ENCODE measurements at regions not wholly inside any gene's neighbourhood (a gene's known extent, or its start where the extent isn't known, plus 50 kb on each side); places are given as distances from the start of the nearest gene placed in this dataset.

- H3K4me3 ChIP-seq (ENCODE audit: low read length), result no peak overlapping the region
- no peaks in the 10 kb centered on the region for H3K36me3 ChIP-seq (ENCODE audit: insufficient read depth, low read depth, low read length)
- no peak overlapping the region for H3K27ac ChIP-seq (ENCODE audit: low read length)
- H3K9ac ChIP-seq (ENCODE audit: low read depth, low read length), result no peak overlapping the region
- no peaks in the 10 kb centered on the region for H3K9me3 ChIP-seq (ENCODE audit: insufficient read depth, low read depth, low read length)
- H3K27me3 ChIP-seq (ENCODE audit: insufficient read depth, low read length), result peaks cover 5% of the 10 kb centered on the region; the same call in 1 of the 2 replicates
- H3K4me1 ChIP-seq (ENCODE audit: insufficient read depth, low read length), result no peaks in the 10 kb centered on the region
These were observed 261.1 kb upstream of the ZMIZ1 start for GRCh38 chr10:78807504-78808203.

DNA sequence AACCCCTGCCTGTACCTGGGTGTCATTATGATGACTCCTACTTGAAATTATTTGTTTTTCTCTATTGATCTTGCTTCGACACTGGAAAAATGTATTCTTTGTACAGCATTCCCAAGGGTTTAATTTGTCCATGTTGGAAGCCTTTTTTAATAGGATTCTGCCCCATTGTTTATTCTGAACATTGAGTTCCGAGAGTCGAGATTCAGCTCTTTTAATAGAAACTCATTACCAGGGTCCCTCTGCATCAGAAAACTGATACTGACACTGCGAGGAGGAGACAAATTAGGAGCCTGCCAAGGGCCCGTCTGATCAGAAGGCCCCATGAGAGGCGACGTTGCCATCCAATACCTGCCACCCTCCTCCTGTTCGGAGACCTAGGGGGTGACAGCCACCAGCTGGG, 260.5 kb upstream of the ZMIZ1 start:
- Histone ChIP-seq H3K4me1 (ENCODE audit: insufficient read depth, low read length) (no peaks in the 10 kb centered on the region), H3K36me3 (ENCODE audit: insufficient read depth, low read depth, low read length) (no peaks in the 10 kb centered on the region), H3K9me3 (ENCODE audit: insufficient read depth, low read depth, low read length) (no peaks in the 10 kb centered on the region), H3K9ac (ENCODE audit: low read depth, low read length) (no peak overlapping the region), H3K27me3 (ENCODE audit: insufficient read depth, low read length) (peaks cover 9% of the 10 kb centered on the region; the same call in 1 of the 2 replicates), H3K4me3 (ENCODE audit: low read length) (no peak overlapping the region), H3K27ac (ENCODE audit: low read length) (no peak overlapping the region)

DNA sequence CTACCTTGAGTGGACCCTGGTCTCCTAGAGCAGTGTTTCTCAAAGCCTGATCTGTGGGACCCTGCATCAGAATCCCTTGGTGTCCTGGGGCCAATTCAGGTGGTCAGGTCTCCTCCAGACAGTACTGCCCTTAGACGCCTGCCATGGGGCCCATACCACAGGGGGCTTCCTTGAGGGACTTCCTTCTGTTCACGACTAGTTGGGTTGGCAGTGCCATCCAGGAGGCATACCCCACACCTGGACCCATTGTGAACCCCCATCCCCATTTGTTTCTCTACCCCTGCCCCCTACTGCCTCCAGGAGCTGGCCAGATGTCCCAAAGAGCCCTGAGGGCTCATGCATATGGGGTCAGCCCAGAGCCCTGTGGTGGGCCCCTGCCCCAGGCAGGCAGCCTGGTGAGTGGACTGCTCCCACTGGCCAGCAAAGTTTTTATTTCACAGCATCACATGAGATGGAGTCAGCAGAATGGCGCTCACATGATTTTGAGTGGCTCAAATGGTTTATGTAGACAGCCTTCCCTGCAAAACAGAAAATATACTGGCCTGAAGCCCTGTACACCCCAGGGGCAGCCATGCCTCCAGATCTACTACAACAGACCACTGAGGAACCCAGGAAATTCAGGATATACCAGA, 259.9 kb upstream of the ZMIZ1 start:
- peaks cover 9% of the 10 kb centered on the region; the same call in 1 of the 2 replicates for H3K27me3 ChIP-seq (ENCODE audit: insufficient read depth, low read length)
- no peaks in the 10 kb centered on the region for H3K9me3 ChIP-seq (ENCODE audit: insufficient read depth, low read depth, low read length)
- no peak overlapping the region for H3K4me3 ChIP-seq (ENCODE audit: low read length)
- no peak overlapping the region for H3K9ac ChIP-seq (ENCODE audit: low read depth, low read length)
- H3K36me3 ChIP-seq (ENCODE audit: insufficient read depth, low read depth, low read length), result no peaks in the 10 kb centered on the region
- no peak overlapping the region for H3K27ac ChIP-seq (ENCODE audit: low read length)
- H3K4me1 ChIP-seq (ENCODE audit: insufficient read depth, low read length), result no peaks in the 10 kb centered on the region

GRCh38 chr10:78811174-78811573, 257.6 kb upstream of the ZMIZ1 start:
- Histone ChIP-seq H3K9me3 (ENCODE audit: insufficient read depth, low read depth, low read length) (no peaks in the 10 kb centered on the region), H3K4me1 (ENCODE audit: insufficient read depth, low read length) (no peaks in the 10 kb centered on the region), H3K27ac (ENCODE audit: low read length) (no peak overlapping the region), H3K27me3 (ENCODE audit: insufficient read depth, low read length) (peaks cover 9% of the 10 kb centered on the region; the same call in 1 of the 2 replicates), H3K36me3 (ENCODE audit: insufficient read depth, low read depth, low read length) (no peaks in the 10 kb centered on the region), H3K4me3 (ENCODE audit: low read length) (no peak overlapping the region), H3K9ac (ENCODE audit: low read depth, low read length) (no peak overlapping the region)

DNA sequence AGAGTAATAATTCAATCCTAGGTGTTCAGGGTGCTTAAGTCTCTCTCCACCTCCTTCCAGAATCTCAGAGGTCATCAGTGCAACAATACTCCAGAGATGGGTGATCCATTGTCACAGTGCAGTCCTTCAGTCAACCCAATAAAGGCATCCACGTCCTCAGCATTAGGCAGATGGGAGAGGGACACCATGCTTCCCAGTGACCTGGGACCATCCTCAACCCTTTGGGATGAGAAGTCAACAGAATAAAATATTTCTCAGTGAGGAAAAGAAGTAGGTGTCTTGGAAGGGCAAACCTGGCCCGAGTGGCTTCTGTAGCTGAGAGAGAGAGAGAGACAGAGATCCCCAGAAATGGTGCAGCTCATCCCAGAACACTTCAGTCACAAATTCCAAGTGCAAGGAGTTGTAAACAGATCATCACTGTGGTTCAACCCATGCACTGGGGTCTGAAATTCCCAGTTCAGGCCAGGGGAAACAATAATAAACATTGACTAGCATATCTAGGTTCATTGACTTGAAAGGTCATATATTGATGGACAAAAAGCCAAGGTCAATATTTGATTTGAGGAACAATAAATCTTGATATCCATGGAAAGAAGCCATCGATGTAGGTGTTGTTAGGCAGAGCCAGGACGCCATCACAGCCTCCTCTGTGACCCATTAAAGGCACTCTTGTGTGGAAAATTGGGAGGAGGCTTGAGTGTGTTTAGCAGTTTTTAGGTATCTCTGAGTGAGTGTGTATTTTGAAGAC, 256.0 kb upstream of the ZMIZ1 start:
- Histone ChIP-seq H3K4me1 (ENCODE audit: insufficient read depth, low read length) (peaks cover 8% of the 10 kb centered on the region; the same call in 1 of the 2 replicates), H3K9me3 (ENCODE audit: insufficient read depth, low read depth, low read length) (no peaks in the 10 kb centered on the region), H3K4me3 (ENCODE audit: low read length) (no peak overlapping the region), H3K27ac (ENCODE audit: low read length) (no peak overlapping the region), H3K36me3 (ENCODE audit: insufficient read depth, low read depth, low read length) (no peaks in the 10 kb centered on the region), H3K9ac (ENCODE audit: low read depth, low read length) (no peak overlapping the region), H3K27me3 (ENCODE audit: insufficient read depth, low read length) (peaks cover 9% of the 10 kb centered on the region; the same call in 1 of the 2 replicates)

DNA sequence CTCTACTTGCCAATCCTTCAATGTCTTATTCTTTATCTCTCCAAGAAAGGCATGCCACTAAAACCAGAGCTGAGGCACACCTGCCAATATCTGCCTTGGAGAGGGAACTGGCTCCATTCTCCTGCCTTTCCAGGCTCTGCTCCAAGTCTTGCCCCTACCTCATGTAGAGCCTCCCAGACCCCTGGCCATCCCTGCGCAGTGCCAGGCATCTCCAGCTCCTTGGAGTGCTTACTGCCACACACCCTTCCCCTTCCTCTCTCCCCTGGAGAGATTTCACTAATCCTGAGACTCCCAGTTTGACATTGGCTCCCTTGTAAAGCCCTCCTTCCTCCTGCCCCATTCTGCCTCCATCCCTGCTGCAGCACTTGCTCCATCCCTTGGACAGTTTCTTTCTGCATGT, 255.2 kb upstream of the ZMIZ1 start:
- no peak overlapping the region for H3K4me3 ChIP-seq (ENCODE audit: low read length)
- no peaks in the 10 kb centered on the region for H3K36me3 ChIP-seq (ENCODE audit: insufficient read depth, low read depth, low read length)
- peaks cover 9% of the 10 kb centered on the region; the same call in 1 of the 2 replicates for H3K27me3 ChIP-seq (ENCODE audit: insufficient read depth, low read length)
- no peak overlapping the region for H3K27ac ChIP-seq (ENCODE audit: low read length)
- H3K9me3 ChIP-seq (ENCODE audit: insufficient read depth, low read depth, low read length), result no peaks in the 10 kb centered on the region
- peaks cover 15% of the 10 kb centered on the region; the same call in 1 of the 2 replicates for H3K4me1 ChIP-seq (ENCODE audit: insufficient read depth, low read length)
- H3K9ac ChIP-seq (ENCODE audit: low read depth, low read length), result no peak overlapping the region

GRCh38 chr10:78813998-78814399, 254.8 kb upstream of the ZMIZ1 start:
- peaks cover 15% of the 10 kb centered on the region; the same call in 1 of the 2 replicates for H3K4me1 ChIP-seq (ENCODE audit: insufficient read depth, low read length)
- no peaks in the 10 kb centered on the region for H3K36me3 ChIP-seq (ENCODE audit: insufficient read depth, low read depth, low read length)
- peaks cover 9% of the 10 kb centered on the region; the same call in 1 of the 2 replicates for H3K27me3 ChIP-seq (ENCODE audit: insufficient read depth, low read length)
- H3K9ac ChIP-seq (ENCODE audit: low read depth, low read length), result no peak overlapping the region
- H3K27ac ChIP-seq (ENCODE audit: low read length), result no peak overlapping the region
- no peaks in the 10 kb centered on the region for H3K9me3 ChIP-seq (ENCODE audit: insufficient read depth, low read depth, low read length)
- H3K4me3 ChIP-seq (ENCODE audit: low read length), result no peak overlapping the region

- Histone ChIP-seq H3K4me3 (ENCODE audit: low read length) (no peak overlapping the region), H3K9ac (ENCODE audit: low read depth, low read length) (no peak overlapping the region), H3K9me3 (ENCODE audit: insufficient read depth, low read depth, low read length) (no peaks in the 10 kb centered on the region), H3K27me3 (ENCODE audit: insufficient read depth, low read length) (peaks cover 9% of the 10 kb centered on the region; the same call in 1 of the 2 replicates), H3K27ac (ENCODE audit: low read length) (no peak overlapping the region), H3K4me1 (ENCODE audit: insufficient read depth, low read length) (peaks cover 15% of the 10 kb centered on the region; the same call in 1 of the 2 replicates), H3K36me3 (ENCODE audit: insufficient read depth, low read depth, low read length) (no peaks in the 10 kb centered on the region)
These were observed 254.4 kb upstream of the ZMIZ1 start for GRCh38 chr10:78814407-78814806.

DNA sequence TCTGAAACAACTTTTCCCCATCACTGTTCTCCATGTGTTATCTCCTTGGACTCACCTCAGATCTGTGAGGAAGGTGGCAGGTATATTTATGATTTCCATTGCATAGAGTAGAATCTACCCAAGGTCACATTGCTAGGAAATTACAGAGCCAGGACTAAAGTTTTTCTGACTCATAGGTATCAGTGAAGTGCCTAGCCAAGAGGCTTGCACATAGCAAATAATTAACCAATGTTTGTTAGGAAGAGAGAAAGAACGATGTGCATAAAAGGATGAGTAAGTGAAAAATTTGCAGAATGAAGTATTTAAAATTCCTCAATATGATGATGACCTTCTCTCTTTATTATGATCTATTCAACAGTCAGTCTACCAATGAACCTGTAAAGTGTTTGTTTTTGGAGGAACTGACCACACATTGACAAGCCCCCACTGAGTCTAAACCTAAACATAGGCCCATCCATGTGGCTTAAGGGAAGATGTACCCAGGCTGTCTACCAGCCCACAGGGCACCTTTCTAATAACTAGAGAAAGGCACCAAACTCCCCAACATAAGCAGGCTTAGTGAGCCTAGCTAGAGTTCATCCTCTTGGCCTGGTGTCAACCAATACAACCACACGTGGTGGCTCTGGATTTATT, 252.9 kb upstream of the ZMIZ1 start:
- Histone ChIP-seq H3K4me1 (ENCODE audit: insufficient read depth, low read length) (peaks cover 15% of the 10 kb centered on the region; the same call in 1 of the 2 replicates), H3K9me3 (ENCODE audit: insufficient read depth, low read depth, low read length) (no peaks in the 10 kb centered on the region), H3K9ac (ENCODE audit: low read depth, low read length) (no peak overlapping the region), H3K27ac (ENCODE audit: low read length) (no peak overlapping the region), H3K4me3 (ENCODE audit: low read length) (no peak overlapping the region), H3K27me3 (ENCODE audit: insufficient read depth, low read length) (peaks cover 7% of the 10 kb centered on the region; the same call in 1 of the 2 replicates), H3K36me3 (ENCODE audit: insufficient read depth, low read depth, low read length) (no peaks in the 10 kb centered on the region)

DNA sequence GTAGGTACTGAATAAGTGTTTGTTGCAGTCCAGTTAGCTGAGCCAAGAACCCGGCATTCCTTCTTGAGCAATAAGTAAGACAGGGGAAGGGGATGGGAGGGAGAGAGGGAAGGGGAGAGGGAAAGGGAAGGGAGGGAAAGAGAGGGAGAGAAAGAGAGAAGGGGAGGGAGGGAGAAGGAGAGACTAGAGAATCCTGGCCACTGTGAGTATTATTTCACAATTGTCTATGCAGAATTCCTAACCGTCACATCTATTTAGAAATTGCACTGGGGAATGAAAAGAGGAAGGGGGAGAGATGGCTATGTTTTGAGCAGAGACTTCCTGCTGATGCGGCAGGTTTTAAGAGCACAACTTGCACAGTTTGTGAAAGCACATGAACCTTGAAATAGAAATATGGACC, 251.4 kb upstream of the ZMIZ1 start:
- Histone ChIP-seq H3K27ac (ENCODE audit: low read length) (no peak overlapping the region), H3K36me3 (ENCODE audit: insufficient read depth, low read depth, low read length) (no peaks in the 10 kb centered on the region), H3K9ac (ENCODE audit: low read depth, low read length) (no peak overlapping the region), H3K9me3 (ENCODE audit: insufficient read depth, low read depth, low read length) (no peaks in the 10 kb centered on the region), H3K4me3 (ENCODE audit: low read length) (no peak overlapping the region), H3K4me1 (ENCODE audit: insufficient read depth, low read length) (peaks cover 15% of the 10 kb centered on the region; the same call in 1 of the 2 replicates), H3K27me3 (ENCODE audit: insufficient read depth, low read length) (0 out of 2 replicates have a peak, but pooled peaks cover 6% of the 10 kb centered on the region)

DNA sequence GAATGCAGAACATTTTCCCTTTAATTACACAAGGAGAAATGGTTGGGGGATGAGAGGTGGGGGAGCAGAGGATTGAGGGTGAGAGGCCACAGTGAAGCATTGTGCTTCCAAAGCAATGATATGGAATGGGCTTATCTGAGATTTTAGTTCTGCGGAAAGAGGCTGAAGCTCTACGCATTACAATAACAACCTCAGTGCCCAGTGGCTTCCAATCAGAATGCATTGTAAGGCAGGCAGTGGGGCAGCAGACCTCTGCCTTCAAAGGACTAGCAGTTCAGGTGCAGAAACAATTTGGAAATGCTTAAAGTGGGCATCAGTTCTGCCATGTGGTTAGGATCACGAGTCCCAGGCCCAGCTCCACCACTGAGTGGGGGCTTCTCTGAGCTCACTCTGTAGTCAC, 251.0 kb upstream of the ZMIZ1 start:
- Histone ChIP-seq H3K4me3 (ENCODE audit: low read length) (no peak overlapping the region), H3K9me3 (ENCODE audit: insufficient read depth, low read depth, low read length) (no peaks in the 10 kb centered on the region), H3K36me3 (ENCODE audit: insufficient read depth, low read depth, low read length) (no peaks in the 10 kb centered on the region), H3K4me1 (ENCODE audit: insufficient read depth, low read length) (peaks cover 15% of the 10 kb centered on the region; the same call in 1 of the 2 replicates), H3K27me3 (ENCODE audit: insufficient read depth, low read length) (0 out of 2 replicates have a peak, but pooled peaks cover 2% of the 10 kb centered on the region), H3K27ac (ENCODE audit: low read length) (no peak overlapping the region), H3K9ac (ENCODE audit: low read depth, low read length) (no peak overlapping the region)

Measured in iPS-20b (cell line).